Peyer's patch (tissue), 4 donors: ENCODE measurements at regions not wholly inside any gene's neighbourhood (a gene's known extent, or its start where the extent isn't known, plus 50 kb on each side); places are given as distances from the start of the nearest gene placed in this dataset.

Source experiments
- CTCF ChIP-seq, 6 experiments: fragments of 450-650 bp in 4 of 6; fragments of 200-600 bp in 2 of 6; sonication (generic) in 1 of 6; IDR thresholded peaks; one replicate each; pipeline ENCODE4 v1.5.1; 2017 to 2019; ENCODE audit warnings: antibody characterized with exemption in 6 of 6, mild to moderate bottlenecking in 3 of 6, moderate library complexity in 1 of 6
- POLR2A ChIP-seq, 2 donors: fragments of 450-650 bp; IDR thresholded peaks; one replicate each; pipeline ENCODE4 v1.5.1; 2017; ENCODE audit warnings: antibody characterized with exemption in 2 of 2, mild to moderate bottlenecking in 2 of 2, moderate library complexity in 2 of 2

DNA sequence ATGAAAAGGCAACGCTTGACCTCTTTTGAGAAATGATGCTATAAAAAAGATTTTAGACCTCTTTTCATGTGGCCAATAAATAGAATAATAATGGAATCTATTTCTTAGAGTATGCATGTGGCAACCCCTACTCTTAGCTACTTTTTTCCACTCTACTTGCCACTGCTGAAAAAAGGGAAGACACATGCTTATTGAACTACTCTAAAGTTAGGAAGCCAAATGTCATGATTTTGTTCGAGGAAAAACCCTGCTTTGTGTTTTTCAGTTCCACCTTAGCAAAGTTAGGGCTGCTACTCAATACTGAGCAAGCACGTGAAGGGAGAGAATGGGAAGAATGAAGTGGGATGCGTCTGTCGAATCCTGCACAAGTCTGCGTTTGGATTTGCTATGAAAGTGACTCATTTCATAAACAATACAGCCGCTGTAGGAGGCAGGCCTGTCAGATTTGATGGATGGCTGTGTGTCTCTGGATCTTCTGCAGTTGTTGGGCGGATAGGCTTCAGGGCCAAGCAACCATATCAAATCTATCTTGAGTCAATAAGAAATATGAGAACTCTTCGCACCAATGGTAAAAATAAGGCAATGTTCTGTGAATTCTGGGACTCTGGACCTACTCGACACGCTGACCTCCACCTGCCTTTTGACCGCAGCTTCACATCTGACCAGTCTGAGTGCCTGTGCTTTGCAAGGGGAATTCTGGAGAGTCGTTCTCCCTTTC, 333.6 kb downstream of the PIK3R1 start:
- TF ChIP-seq POLR2A (IDR thresholded peaks at IDR 0.05), result no peak
- TF ChIP-seq CTCF (IDR thresholded peaks at IDR 0.05), result no peak
